GM12873 (cell line): ENCODE measurements at regions not wholly inside any gene's neighbourhood (a gene's known extent, or its start where the extent isn't known, plus 50 kb on each side); places are given as distances from the start of the nearest gene placed in this dataset.

Experiments used
- TF ChIP-seq, protein P1 (sequence below): IDR thresholded peaks from 2 replicates; pipeline ENCODE4 v1.5.1; 2012; ENCODE audit warnings: low read depth, mild to moderate bottlenecking, moderate library complexity, low read length, control low read depth; ENCODE audit not compliant: insufficient read depth; ENCODE audit errors: missing control alignments

DNA sequence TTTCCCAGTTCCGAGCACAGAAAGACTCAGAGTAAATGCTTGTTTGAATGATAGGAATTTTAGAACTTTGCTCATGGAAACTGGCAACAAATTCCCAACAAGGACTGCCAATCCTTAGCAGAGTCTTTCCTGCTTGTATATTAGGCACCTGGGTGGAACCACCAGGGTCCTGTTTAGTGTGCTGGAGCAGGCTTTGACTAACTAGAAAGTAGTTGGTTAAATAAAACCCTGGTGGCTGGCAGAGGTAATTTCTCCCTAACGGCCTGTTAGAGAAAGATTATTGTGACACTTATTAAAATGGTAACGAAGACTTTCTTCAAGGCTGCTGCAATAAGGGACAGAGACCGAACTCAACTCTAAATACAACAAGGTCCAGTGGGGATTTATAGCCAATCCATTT lies 103.6 kb upstream of the TEX13D start:
- TF ChIP-seq, protein P1, sequence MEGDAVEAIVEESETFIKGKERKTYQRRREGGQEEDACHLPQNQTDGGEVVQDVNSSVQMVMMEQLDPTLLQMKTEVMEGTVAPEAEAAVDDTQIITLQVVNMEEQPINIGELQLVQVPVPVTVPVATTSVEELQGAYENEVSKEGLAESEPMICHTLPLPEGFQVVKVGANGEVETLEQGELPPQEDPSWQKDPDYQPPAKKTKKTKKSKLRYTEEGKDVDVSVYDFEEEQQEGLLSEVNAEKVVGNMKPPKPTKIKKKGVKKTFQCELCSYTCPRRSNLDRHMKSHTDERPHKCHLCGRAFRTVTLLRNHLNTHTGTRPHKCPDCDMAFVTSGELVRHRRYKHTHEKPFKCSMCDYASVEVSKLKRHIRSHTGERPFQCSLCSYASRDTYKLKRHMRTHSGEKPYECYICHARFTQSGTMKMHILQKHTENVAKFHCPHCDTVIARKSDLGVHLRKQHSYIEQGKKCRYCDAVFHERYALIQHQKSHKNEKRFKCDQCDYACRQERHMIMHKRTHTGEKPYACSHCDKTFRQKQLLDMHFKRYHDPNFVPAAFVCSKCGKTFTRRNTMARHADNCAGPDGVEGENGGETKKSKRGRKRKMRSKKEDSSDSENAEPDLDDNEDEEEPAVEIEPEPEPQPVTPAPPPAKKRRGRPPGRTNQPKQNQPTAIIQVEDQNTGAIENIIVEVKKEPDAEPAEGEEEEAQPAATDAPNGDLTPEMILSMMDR: peak; percentile 18

DNA sequence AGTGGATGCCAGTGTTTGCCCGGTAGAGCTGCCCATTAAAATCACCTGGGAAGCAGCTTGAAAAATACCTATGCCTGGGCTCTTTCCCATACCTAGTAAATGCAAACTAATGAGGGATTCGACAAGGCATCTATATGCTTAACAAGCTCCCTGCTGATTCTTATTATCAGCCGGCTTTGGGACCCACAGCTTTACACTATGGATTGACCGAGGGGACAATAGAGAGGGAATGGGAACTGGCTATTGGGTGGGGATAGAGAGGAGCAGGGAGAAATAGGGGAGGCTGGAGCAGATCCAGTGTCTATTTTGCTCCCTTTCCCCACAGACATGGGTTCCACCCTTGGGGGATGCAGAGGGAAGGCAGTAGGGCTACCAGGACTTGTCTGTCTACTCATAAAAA lies 103.1 kb upstream of the TEX13D start:
- TF ChIP-seq, protein P1: no peak

DNA sequence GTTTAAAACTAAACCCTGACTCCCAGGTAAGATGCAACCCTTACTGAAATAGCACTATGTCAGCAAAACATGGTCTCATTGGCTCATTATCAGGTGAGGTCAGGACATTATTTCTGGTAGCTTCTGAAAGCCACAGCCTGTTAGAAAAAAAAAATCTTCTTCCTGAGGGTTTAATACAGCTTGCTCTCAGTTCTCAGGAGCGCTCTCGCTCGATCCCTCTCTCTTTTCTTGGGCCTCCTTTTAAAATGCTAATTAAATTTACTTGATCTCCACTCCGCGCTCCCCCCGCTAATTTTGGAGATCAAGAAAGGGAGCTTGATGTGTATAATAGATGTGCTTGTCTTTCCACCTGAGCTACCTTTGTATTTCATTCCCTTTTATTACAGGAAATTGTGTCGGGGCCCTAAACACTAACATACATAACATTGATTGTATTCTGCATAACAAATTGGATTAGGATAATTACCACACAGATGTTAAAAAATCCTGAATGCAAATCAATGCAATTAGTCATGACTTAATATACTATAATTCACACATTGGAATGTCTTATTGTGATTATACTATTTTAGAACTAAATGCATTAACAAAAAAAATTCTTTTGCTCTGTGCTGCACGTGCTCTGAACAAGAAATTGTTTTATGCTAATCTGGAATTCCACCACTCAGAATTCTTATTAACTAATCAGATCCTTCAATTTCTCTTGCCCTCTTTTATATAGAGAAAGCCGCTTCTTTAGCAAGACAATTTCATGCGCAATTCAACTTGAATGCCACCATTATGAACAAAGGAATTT lies 101.6 kb upstream of the TEX13D start:
- TF ChIP-seq, protein P1: no peak

DNA sequence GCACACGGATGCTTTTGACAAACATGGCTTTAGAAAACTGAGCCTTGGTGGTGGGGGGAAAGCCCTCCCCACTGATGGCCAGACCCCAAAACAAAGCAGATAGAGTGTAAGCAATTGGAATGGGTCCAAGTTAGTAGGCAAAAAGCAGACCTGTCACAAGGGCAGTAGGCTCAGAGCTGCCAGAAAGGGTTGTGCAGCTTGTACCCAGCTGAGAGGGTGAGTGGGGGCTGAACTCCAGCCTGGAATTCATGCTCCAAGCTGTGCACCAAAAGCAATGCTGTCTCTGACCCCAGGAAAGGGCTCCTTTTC lies 101.1 kb upstream of the TEX13D start:
- TF ChIP-seq, protein P1: no peak

DNA sequence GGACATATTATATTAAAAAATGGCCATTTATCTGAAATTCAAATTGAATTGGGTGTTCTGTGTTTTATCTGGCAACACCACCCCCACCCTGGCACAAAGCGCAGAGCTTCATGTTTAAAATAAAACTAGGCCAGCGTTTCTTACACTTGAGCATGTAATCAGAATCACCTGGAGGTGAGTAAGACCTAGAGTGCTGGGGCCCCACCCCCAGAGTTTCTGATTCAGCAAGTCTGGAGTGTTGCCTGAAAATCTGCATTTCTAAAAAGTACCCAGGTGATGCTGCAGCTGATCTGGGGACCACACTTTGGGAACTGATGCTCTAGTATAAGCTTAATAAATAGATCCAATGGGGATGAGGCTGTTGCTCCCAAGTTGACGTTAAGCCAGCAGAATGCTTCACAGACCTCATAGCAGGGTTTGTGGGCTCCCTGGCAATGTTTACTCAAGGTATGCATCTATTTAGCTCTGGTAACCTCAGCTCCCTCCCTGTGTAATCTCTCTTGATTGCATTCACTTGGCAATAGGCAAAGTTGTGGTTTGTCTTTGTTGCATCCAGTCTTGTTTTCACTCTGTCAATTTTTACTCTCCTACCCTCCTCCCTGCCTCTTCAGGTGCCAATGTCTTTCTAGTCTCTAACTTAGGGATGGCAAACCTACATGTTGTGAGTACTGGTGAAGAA lies 99.8 kb upstream of the TEX13D start:
- TF ChIP-seq, protein P1: no peak

DNA sequence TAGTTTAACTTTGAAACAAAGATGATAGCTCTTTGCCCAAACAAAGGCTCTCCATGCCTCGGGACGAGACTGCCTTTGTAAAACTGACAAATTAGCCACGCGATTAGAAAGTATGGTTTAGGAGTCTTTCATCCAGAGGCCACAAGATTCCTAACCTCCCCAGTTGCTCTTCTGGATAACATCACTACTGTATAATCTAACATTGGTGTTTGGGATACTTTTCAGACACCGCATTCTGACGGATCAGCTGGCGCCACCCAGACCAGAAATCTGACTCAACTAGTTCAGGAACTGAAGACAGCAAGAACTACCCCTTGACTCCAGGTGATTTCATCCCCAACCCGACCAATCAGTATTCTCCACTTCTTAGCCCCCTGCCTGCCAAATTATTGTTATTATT lies 98.1 kb upstream of the TEX13D start:
- TF ChIP-seq, protein P1: no peak

DNA sequence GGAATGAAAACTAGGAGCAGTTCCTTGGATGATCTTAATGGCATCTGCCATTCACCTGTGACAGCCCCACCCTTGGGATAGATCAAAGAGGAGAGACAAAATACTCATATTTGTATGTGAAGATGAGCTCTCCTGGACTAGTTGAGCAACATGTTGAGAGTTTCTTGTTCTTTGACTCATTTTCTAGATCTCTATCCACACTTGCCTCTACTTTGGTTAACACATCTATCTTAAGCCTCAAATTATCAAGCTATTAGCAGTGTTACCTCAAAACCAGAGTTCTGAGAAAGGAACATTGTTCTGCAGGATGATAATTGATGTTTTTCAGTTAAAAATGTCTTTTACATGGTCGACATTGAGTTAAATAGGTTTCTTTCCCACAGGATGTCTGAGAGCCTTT lies 94.2 kb upstream of the TEX13D start:
- TF ChIP-seq, protein P1: no peak
